ENCODE measurements at regions not wholly inside any gene's neighbourhood (a gene's known extent, or its start where the extent isn't known, plus 50 kb on each side); places are given as distances from the start of the nearest gene placed in this dataset.

- H3K4me2 ChIP-seq (ENCODE audit: low read depth, low read length, poor library complexity, severe bottlenecking) = no peak overlapping the region
- no peaks in the 10 kb centered on the region for H3K27me3 ChIP-seq (ENCODE audit: low read length)
- H3K9ac ChIP-seq (ENCODE audit: low read length) = no peak overlapping the region
- no peaks in the 10 kb centered on the region for H3K9me2 ChIP-seq (replicated peaks; ENCODE audit: insufficient read depth, low read length)
- no peaks in the 10 kb centered on the region for H3K79me2 ChIP-seq (ENCODE audit: insufficient read depth, low read length)
- TF ChIP-seq EZH2phosphoT487 (conservative IDR thresholded peaks at IDR 0.05; ENCODE audit: low read length) (no peak), CTCF (IDR thresholded peaks at IDR 0.05; ENCODE audit: insufficient read depth, low read length, poor library complexity, severe bottlenecking) (no peak)
- no peaks in the 10 kb centered on the region for H3K36me3 ChIP-seq (ENCODE audit: low read length)
- H3K27ac ChIP-seq (ENCODE audit: low read depth, low read length) = no peak overlapping the region
- H3F3A ChIP-seq (ENCODE audit: insufficient read depth) = no peaks in the 10 kb centered on the region
- H2AFZ ChIP-seq (ENCODE audit: low read depth, low read length, severe bottlenecking) = no peak overlapping the region
- no peaks in the 10 kb centered on the region for H3K9me3 ChIP-seq (ENCODE audit: insufficient read depth, low read length)
- H4K20me1 ChIP-seq (ENCODE audit: low read depth, low read length) = no peaks in the 10 kb centered on the region
- H3K4me3 ChIP-seq (ENCODE audit: insufficient read depth, low read length, poor library complexity, severe bottlenecking) = no peak overlapping the region
Observed at GRCh38 chr20:60804918-60805630, 447.0 kb upstream of the CDH4 start.

- Histone ChIP-seq H3K27me3 (ENCODE audit: low read length) (no peaks in the 10 kb centered on the region), H3K9me2 (replicated peaks; ENCODE audit: insufficient read depth, low read length) (no peaks in the 10 kb centered on the region), H3K4me3 (ENCODE audit: insufficient read depth, low read length, poor library complexity, severe bottlenecking) (no peak overlapping the region), H3K4me2 (ENCODE audit: low read depth, low read length, poor library complexity, severe bottlenecking) (no peak overlapping the region), H3K36me3 (ENCODE audit: low read length) (no peaks in the 10 kb centered on the region), H4K20me1 (ENCODE audit: low read depth, low read length) (no peaks in the 10 kb centered on the region), H3F3A (ENCODE audit: insufficient read depth) (no peaks in the 10 kb centered on the region), H3K79me2 (ENCODE audit: insufficient read depth, low read length) (no peaks in the 10 kb centered on the region), H3K9ac (ENCODE audit: low read length) (no peak overlapping the region), H3K9me3 (ENCODE audit: insufficient read depth, low read length) (no peaks in the 10 kb centered on the region), H2AFZ (ENCODE audit: low read depth, low read length, severe bottlenecking) (no peak overlapping the region), H3K27ac (ENCODE audit: low read depth, low read length) (no peak overlapping the region)
- TF ChIP-seq CTCF (IDR thresholded peaks at IDR 0.05; ENCODE audit: insufficient read depth, low read length, poor library complexity, severe bottlenecking) (no peak), EZH2phosphoT487 (conservative IDR thresholded peaks at IDR 0.05; ENCODE audit: low read length) (no peak)
Observed at GRCh38 chr20:60806354-60806753, 445.7 kb upstream of the CDH4 start.

GRCh38 chr20:60806824-60807223, 445.2 kb upstream of the CDH4 start:
- Histone ChIP-seq H2AFZ (ENCODE audit: low read depth, low read length, severe bottlenecking) (no peak overlapping the region), H3K36me3 (ENCODE audit: low read length) (no peaks in the 10 kb centered on the region), H3K9me2 (replicated peaks; ENCODE audit: insufficient read depth, low read length) (no peaks in the 10 kb centered on the region), H3K79me2 (ENCODE audit: insufficient read depth, low read length) (no peaks in the 10 kb centered on the region), H3K27ac (ENCODE audit: low read depth, low read length) (no peak overlapping the region), H3K27me3 (ENCODE audit: low read length) (no peaks in the 10 kb centered on the region), H4K20me1 (ENCODE audit: low read depth, low read length) (no peaks in the 10 kb centered on the region), H3F3A (ENCODE audit: insufficient read depth) (no peaks in the 10 kb centered on the region), H3K4me3 (ENCODE audit: insufficient read depth, low read length, poor library complexity, severe bottlenecking) (no peak overlapping the region), H3K9ac (ENCODE audit: low read length) (no peak overlapping the region), H3K9me3 (ENCODE audit: insufficient read depth, low read length) (no peaks in the 10 kb centered on the region), H3K4me2 (ENCODE audit: low read depth, low read length, poor library complexity, severe bottlenecking) (no peak overlapping the region)
- TF ChIP-seq EZH2phosphoT487 (conservative IDR thresholded peaks at IDR 0.05; ENCODE audit: low read length) (no peak), CTCF (IDR thresholded peaks at IDR 0.05; ENCODE audit: insufficient read depth, low read length, poor library complexity, severe bottlenecking) (no peak)
